ENCODE measurements at regions not wholly inside any gene's neighbourhood (a gene's known extent, or its start where the extent isn't known, plus 50 kb on each side); places are given as distances from the start of the nearest gene placed in this dataset.

- no peaks in the 10 kb centered on the region for H3F3A ChIP-seq (ENCODE audit: control insufficient read depth, insufficient read depth)
- H3K36me3 ChIP-seq (ENCODE audit: control insufficient read depth, low read length), result no peaks in the 10 kb centered on the region
- no peak overlapping the region for H3K27ac ChIP-seq (ENCODE audit: low read depth, low read length)
- no peaks in the 10 kb centered on the region for H3K9me3 ChIP-seq (ENCODE audit: control insufficient read depth, insufficient read depth, low read length)
- TF ChIP-seq CTCF (IDR thresholded peaks at IDR 0.05; ENCODE audit: low read depth, low read length, poor library complexity, severe bottlenecking) (no peak), EZH2phosphoT487 (IDR thresholded peaks at IDR 0.05; ENCODE audit: borderline replicate concordance, low read length) (no peak)
- H3K4me2 ChIP-seq (ENCODE audit: low read length), result no peak overlapping the region
- H3K4me1 ChIP-seq (ENCODE audit: control insufficient read depth, low read length), result peaks cover 15% of the 10 kb centered on the region
- H3K9me2 ChIP-seq (replicated peaks; ENCODE audit: control insufficient read depth, low read length), result no peaks in the 10 kb centered on the region
- no peaks in the 10 kb centered on the region for H3K79me2 ChIP-seq (ENCODE audit: control insufficient read depth, low read length)
- H3K4me3 ChIP-seq (ENCODE audit: low read length), result no peak overlapping the region
- H4K20me1 ChIP-seq (ENCODE audit: control insufficient read depth, insufficient read depth, low read depth, low read length), result no peaks in the 10 kb centered on the region
- peaks cover 12% of the 10 kb centered on the region; the same call in 1 of the 2 replicates for H3K27me3 ChIP-seq (ENCODE audit: control insufficient read depth, low read length)
Measured at GRCh38 chr14:96637521-96637920, 135.3 kb downstream of the PAPOLA start.

- TF ChIP-seq EZH2phosphoT487 (IDR thresholded peaks at IDR 0.05; ENCODE audit: borderline replicate concordance, low read length) (no peak), CTCF (IDR thresholded peaks at IDR 0.05; ENCODE audit: low read depth, low read length, poor library complexity, severe bottlenecking) (no peak)
- H4K20me1 ChIP-seq (ENCODE audit: control insufficient read depth, insufficient read depth, low read depth, low read length), result no peaks in the 10 kb centered on the region
- no peaks in the 10 kb centered on the region for H3K9me3 ChIP-seq (ENCODE audit: control insufficient read depth, insufficient read depth, low read length)
- H3K4me2 ChIP-seq (ENCODE audit: low read length), result no peak overlapping the region
- no peaks in the 10 kb centered on the region for H3K9me2 ChIP-seq (replicated peaks; ENCODE audit: control insufficient read depth, low read length)
- H3K4me1 ChIP-seq (ENCODE audit: control insufficient read depth, low read length), result peaks cover 15% of the 10 kb centered on the region
- H3K27ac ChIP-seq (ENCODE audit: low read depth, low read length), result no peak overlapping the region
- no peaks in the 10 kb centered on the region for H3K36me3 ChIP-seq (ENCODE audit: control insufficient read depth, low read length)
- no peak overlapping the region for H3K4me3 ChIP-seq (ENCODE audit: low read length)
- peaks cover 12% of the 10 kb centered on the region; the same call in 1 of the 2 replicates for H3K27me3 ChIP-seq (ENCODE audit: control insufficient read depth, low read length)
- no peaks in the 10 kb centered on the region for H3F3A ChIP-seq (ENCODE audit: control insufficient read depth, insufficient read depth)
- no peaks in the 10 kb centered on the region for H3K79me2 ChIP-seq (ENCODE audit: control insufficient read depth, low read length)
Measured at GRCh38 chr14:96638041-96638855, 136.1 kb downstream of the PAPOLA start.

GRCh38 chr14:96639550-96639949 is 137.4 kb downstream of the PAPOLA start:
- H3F3A ChIP-seq (ENCODE audit: control insufficient read depth, insufficient read depth), result no peaks in the 10 kb centered on the region
- no peaks in the 10 kb centered on the region for H3K79me2 ChIP-seq (ENCODE audit: control insufficient read depth, low read length)
- peaks cover 7% of the 10 kb centered on the region; the same call in 1 of the 2 replicates for H3K27me3 ChIP-seq (ENCODE audit: control insufficient read depth, low read length)
- H3K27ac ChIP-seq (ENCODE audit: low read depth, low read length), result no peak overlapping the region
- H3K4me1 ChIP-seq (ENCODE audit: control insufficient read depth, low read length), result peaks cover 5% of the 10 kb centered on the region
- H3K36me3 ChIP-seq (ENCODE audit: control insufficient read depth, low read length), result no peaks in the 10 kb centered on the region
- no peak for TF ChIP-seq EZH2phosphoT487 (IDR thresholded peaks at IDR 0.05; ENCODE audit: borderline replicate concordance, low read length)
- no peak for TF ChIP-seq CTCF (IDR thresholded peaks at IDR 0.05; ENCODE audit: low read depth, low read length, poor library complexity, severe bottlenecking)
- H3K9me2 ChIP-seq (replicated peaks; ENCODE audit: control insufficient read depth, low read length), result no peaks in the 10 kb centered on the region
- no peaks in the 10 kb centered on the region for H4K20me1 ChIP-seq (ENCODE audit: control insufficient read depth, insufficient read depth, low read depth, low read length)
- H3K4me3 ChIP-seq (ENCODE audit: low read length), result no peak overlapping the region
- no peak overlapping the region for H3K4me2 ChIP-seq (ENCODE audit: low read length)
- H3K9me3 ChIP-seq (ENCODE audit: control insufficient read depth, insufficient read depth, low read length), result no peaks in the 10 kb centered on the region
